ENCODE measurements at regions not wholly inside any gene's neighbourhood (a gene's known extent, or its start where the extent isn't known, plus 50 kb on each side); places are given as distances from the start of the nearest gene placed in this dataset.

- H3K4me3 ChIP-seq (ENCODE audit: low read depth, low read length, poor library complexity, severe bottlenecking) = no peak overlapping the region
- H2AFZ ChIP-seq (ENCODE audit: low read length) = no peak overlapping the region
- intact Hi-C loops (cut with micrococcal nuclease; ENCODE audit: unreplicated experiment) = no loop called here
- no peaks in the 10 kb centered on the region for H3K9me3 ChIP-seq (ENCODE audit: low read length)
- H4K20me1 ChIP-seq (ENCODE audit: insufficient read depth, low read length) = no peaks in the 10 kb centered on the region
- H3K4me2 ChIP-seq (ENCODE audit: low read length) = no peak overlapping the region
- no peak overlapping the region for H3K27ac ChIP-seq (ENCODE audit: low read depth, low read length, poor library complexity, severe bottlenecking)
- TF ChIP-seq CTCF (conservative IDR thresholded peaks at IDR 0.05; ENCODE audit: low read length) = no peak
- no peak for TF ChIP-seq EZH2phosphoT487 (IDR thresholded peaks at IDR 0.05; ENCODE audit: borderline replicate concordance, low read depth, low read length)
- no peak for DNase-seq (ENCODE audit: low spot score)
- ChIA-PET POLR2A (no interaction called here), CTCF (ENCODE audit: unreplicated experiment) (no interaction called here)
- BruUV-seq (replicated peaks) = no TSS peak
- no peaks in the 10 kb centered on the region for H3K4me1 ChIP-seq (ENCODE audit: insufficient read depth, low read length, poor library complexity, severe bottlenecking)
- H3K79me2 ChIP-seq (ENCODE audit: insufficient read depth, low read depth, low read length) = no peaks in the 10 kb centered on the region
- H3K36me3 ChIP-seq (ENCODE audit: insufficient read depth, low read length) = no peaks in the 10 kb centered on the region
- no peaks in the 10 kb centered on the region for H3K9me2 ChIP-seq (ENCODE audit: insufficient read depth, low read length)
These were observed 125.9 kb upstream of the PROX1 start for GRCh38 chr1:213861841-213862240.

GRCh38 chr1:213864091-213864490 lies 123.7 kb upstream of the PROX1 start:
- Histone ChIP-seq H3K27ac (ENCODE audit: low read depth, low read length, poor library complexity, severe bottlenecking) (no peak overlapping the region), H3K4me2 (ENCODE audit: low read length) (no peak overlapping the region), H2AFZ (ENCODE audit: low read length) (no peak overlapping the region), H3K4me1 (ENCODE audit: insufficient read depth, low read length, poor library complexity, severe bottlenecking) (no peaks in the 10 kb centered on the region), H3K9me2 (ENCODE audit: insufficient read depth, low read length) (no peaks in the 10 kb centered on the region), H3K4me3 (ENCODE audit: low read depth, low read length, poor library complexity, severe bottlenecking) (no peak overlapping the region), H3K9me3 (ENCODE audit: low read length) (no peaks in the 10 kb centered on the region), H3K36me3 (ENCODE audit: insufficient read depth, low read length) (no peaks in the 10 kb centered on the region), H4K20me1 (ENCODE audit: insufficient read depth, low read length) (no peaks in the 10 kb centered on the region), H3K79me2 (ENCODE audit: insufficient read depth, low read depth, low read length) (no peaks in the 10 kb centered on the region)
- no peak for DNase-seq (ENCODE audit: low spot score)
- no TSS peak for BruUV-seq (replicated peaks)
- CTCF ChIA-PET (ENCODE audit: unreplicated experiment) = no interaction called here
- TF ChIP-seq EZH2phosphoT487 (IDR thresholded peaks at IDR 0.05; ENCODE audit: borderline replicate concordance, low read depth, low read length) (no peak), CTCF (conservative IDR thresholded peaks at IDR 0.05; ENCODE audit: low read length) (no peak)
- intact Hi-C loops (cut with micrococcal nuclease; ENCODE audit: unreplicated experiment) = no loop called here
- POLR2A ChIA-PET = interaction anchor here (0.7 kb wide), 1 partner anchor 10 kb away, joined by 3 read pairs; no protein-coding TSS in a partner anchor

GRCh38 chr1:213868482-213868881 lies 119.3 kb upstream of the PROX1 start:
- TF ChIP-seq CTCF (conservative IDR thresholded peaks at IDR 0.05; ENCODE audit: low read length) (no peak), EZH2phosphoT487 (IDR thresholded peaks at IDR 0.05; ENCODE audit: borderline replicate concordance, low read depth, low read length) (no peak)

More at GRCh38 chr1:213868482-213868881, 119.3 kb upstream of the PROX1 start:
- H3K4me3 ChIP-seq (ENCODE audit: low read depth, low read length, poor library complexity, severe bottlenecking) = no peak overlapping the region
- no TSS peak for BruUV-seq (replicated peaks)
- no peaks in the 10 kb centered on the region for H3K79me2 ChIP-seq (ENCODE audit: insufficient read depth, low read depth, low read length)
- intact Hi-C loops (cut with micrococcal nuclease; ENCODE audit: unreplicated experiment) = no loop called here
- H3K4me1 ChIP-seq (ENCODE audit: insufficient read depth, low read length, poor library complexity, severe bottlenecking) = no peaks in the 10 kb centered on the region
- ChIA-PET CTCF (ENCODE audit: unreplicated experiment) (no interaction called here), POLR2A (interaction anchor here (1.4 kb wide), 1 partner anchor 11 kb away, joined by 4 read pairs; no protein-coding TSS in a partner anchor)
- H2AFZ ChIP-seq (ENCODE audit: low read length) = no peak overlapping the region
- no peaks in the 10 kb centered on the region for H3K9me3 ChIP-seq (ENCODE audit: low read length)
- DNase-seq (ENCODE audit: low spot score) = no peak
- H3K4me2 ChIP-seq (ENCODE audit: low read length) = no peak overlapping the region
- H4K20me1 ChIP-seq (ENCODE audit: insufficient read depth, low read length) = no peaks in the 10 kb centered on the region
- no peak overlapping the region for H3K27ac ChIP-seq (ENCODE audit: low read depth, low read length, poor library complexity, severe bottlenecking)
- no peaks in the 10 kb centered on the region for H3K36me3 ChIP-seq (ENCODE audit: insufficient read depth, low read length)
- H3K9me2 ChIP-seq (ENCODE audit: insufficient read depth, low read length) = no peaks in the 10 kb centered on the region
